ENCODE measurements at regions not wholly inside any gene's neighbourhood (a gene's known extent, or its start where the extent isn't known, plus 50 kb on each side); places are given as distances from the start of the nearest gene placed in this dataset.

- TF ChIP-seq CTCF (IDR thresholded peaks at IDR 0.05; ENCODE audit: borderline replicate concordance), result no peak
Observed at GRCh38 chr15:62760538-62760937, 282.0 kb upstream of the TPM1 start.

GRCh38 chr15:62765916-62766315 lies 276.6 kb upstream of the TPM1 start:
- Histone ChIP-seq H3K27ac (replicated peaks) (no peak overlapping the region), H3K36me3 (peaks cover 93% of the 10 kb centered on the region), H3K27me3 (ENCODE audit: low read depth) (no peaks in the 10 kb centered on the region), H3K4me1 (peaks cover 22% of the 10 kb centered on the region), H3K4me3 (no peak overlapping the region), H3K9me3 (replicated peaks) (no peaks in the 10 kb centered on the region)
- intact Hi-C loops (cut with micrococcal nuclease), result no loop called here
- no peak for TF ChIP-seq CTCF (IDR thresholded peaks at IDR 0.05; ENCODE audit: borderline replicate concordance)
- DNase-seq, result no peak

More at GRCh38 chr15:62760538-62760937, 282.0 kb upstream of the TPM1 start:
- Histone ChIP-seq H3K36me3 (peaks cover 62% of the 10 kb centered on the region), H3K27ac (replicated peaks) (no peak overlapping the region), H3K9me3 (replicated peaks) (no peaks in the 10 kb centered on the region), H3K4me1 (peaks cover 22% of the 10 kb centered on the region), H3K4me3 (no peak overlapping the region), H3K27me3 (ENCODE audit: low read depth) (no peaks in the 10 kb centered on the region)
- DNase-seq, result no peak
- intact Hi-C loops (cut with micrococcal nuclease), result no loop called here

DNA sequence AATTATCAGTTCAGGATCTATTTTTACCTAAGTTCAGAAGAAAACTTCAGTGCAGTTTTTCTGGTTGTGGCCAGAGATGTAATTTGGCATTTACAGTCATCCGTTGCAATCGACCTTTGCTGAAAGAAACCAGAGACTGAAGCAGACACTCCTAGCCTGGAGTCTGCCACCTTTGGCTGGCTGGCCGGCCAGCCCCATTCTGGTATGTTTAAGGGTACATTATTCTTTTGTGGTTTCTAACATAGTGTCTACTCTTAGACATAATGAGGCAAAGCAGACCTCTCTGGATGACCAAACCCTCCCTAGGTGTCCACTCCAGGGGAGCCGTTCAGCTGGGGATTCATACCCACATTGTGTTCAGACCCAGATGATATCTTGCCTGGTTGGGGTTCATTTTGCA lies 275.9 kb upstream of the TPM1 start:
- Histone ChIP-seq H3K27me3 (ENCODE audit: low read depth) (no peaks in the 10 kb centered on the region), H3K36me3 (peaks cover 93% of the 10 kb centered on the region), H3K4me1 (peaks cover 24% of the 10 kb centered on the region), H3K4me3 (no peak overlapping the region), H3K27ac (replicated peaks) (no peak overlapping the region), H3K9me3 (replicated peaks) (no peaks in the 10 kb centered on the region)
- TF ChIP-seq CTCF (IDR thresholded peaks at IDR 0.05; ENCODE audit: borderline replicate concordance), result no peak
- intact Hi-C loops (cut with micrococcal nuclease), result no loop called here
- no peak for DNase-seq

GRCh38 chr15:62769604-62770003 lies 272.9 kb upstream of the TPM1 start:
- Histone ChIP-seq H3K9me3 (replicated peaks) (no peaks in the 10 kb centered on the region), H3K4me3 (no peak overlapping the region), H3K4me1 (peaks cover 24% of the 10 kb centered on the region), H3K27me3 (ENCODE audit: low read depth) (no peaks in the 10 kb centered on the region), H3K36me3 (peaks cover 92% of the 10 kb centered on the region), H3K27ac (replicated peaks) (no peak overlapping the region)
- DNase-seq, result no peak
- TF ChIP-seq CTCF (IDR thresholded peaks at IDR 0.05; ENCODE audit: borderline replicate concordance), result no peak
- intact Hi-C loops (cut with micrococcal nuclease), result no loop called here

- no peak for TF ChIP-seq CTCF (IDR thresholded peaks at IDR 0.05; ENCODE audit: borderline replicate concordance)
- Histone ChIP-seq H3K4me1 (peaks cover 24% of the 10 kb centered on the region), H3K4me3 (no peak overlapping the region), H3K27ac (replicated peaks) (no peak overlapping the region), H3K27me3 (ENCODE audit: low read depth) (no peaks in the 10 kb centered on the region), H3K9me3 (replicated peaks) (no peaks in the 10 kb centered on the region), H3K36me3 (peaks cover 94% of the 10 kb centered on the region)
- DNase-seq, result no peak
- intact Hi-C loops (cut with micrococcal nuclease), result no loop called here
Observed at GRCh38 chr15:62770111-62770660, 272.4 kb upstream of the TPM1 start.
